WI38 (cell line): ENCODE measurements at regions not wholly inside any gene's neighbourhood (a gene's known extent, or its start where the extent isn't known, plus 50 kb on each side); places are given as distances from the start of the nearest gene placed in this dataset.

Experiments
- H3K4me3 ChIP-seq: 2 replicates; pipeline ENCODE4 v1.5.1; 2011; ENCODE audit warnings: low read depth, mild to moderate bottlenecking, control low read depth, low read length
- TF ChIP-seq, protein P1 (sequence below): IDR thresholded peaks from 2 replicates; pipeline ENCODE4 v1.5.1; 2012; ENCODE audit warnings: low read depth, mild to moderate bottlenecking, control low read depth, low read length

DNA sequence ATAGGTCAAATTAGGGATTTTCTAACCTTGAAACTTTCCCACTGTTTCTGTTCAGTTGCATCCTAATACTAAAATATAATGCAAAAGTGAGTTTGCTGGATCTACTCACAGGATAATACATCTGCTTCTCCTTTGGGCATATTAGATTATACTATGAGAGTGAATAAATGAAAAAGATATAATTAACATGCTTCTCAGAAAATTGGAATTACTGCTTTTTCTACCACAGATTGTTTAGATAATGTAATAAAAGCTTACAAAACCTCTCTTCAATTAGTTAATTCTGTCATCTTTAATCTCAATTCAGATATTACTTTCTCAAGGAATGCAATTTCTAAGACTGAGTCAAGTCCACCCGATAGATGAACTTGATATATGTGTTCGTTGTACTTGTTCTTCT lies 1077.2 kb upstream of the CDH2 start:
- H3K4me3 ChIP-seq = no peak overlapping the region
- TF ChIP-seq, protein P1, sequence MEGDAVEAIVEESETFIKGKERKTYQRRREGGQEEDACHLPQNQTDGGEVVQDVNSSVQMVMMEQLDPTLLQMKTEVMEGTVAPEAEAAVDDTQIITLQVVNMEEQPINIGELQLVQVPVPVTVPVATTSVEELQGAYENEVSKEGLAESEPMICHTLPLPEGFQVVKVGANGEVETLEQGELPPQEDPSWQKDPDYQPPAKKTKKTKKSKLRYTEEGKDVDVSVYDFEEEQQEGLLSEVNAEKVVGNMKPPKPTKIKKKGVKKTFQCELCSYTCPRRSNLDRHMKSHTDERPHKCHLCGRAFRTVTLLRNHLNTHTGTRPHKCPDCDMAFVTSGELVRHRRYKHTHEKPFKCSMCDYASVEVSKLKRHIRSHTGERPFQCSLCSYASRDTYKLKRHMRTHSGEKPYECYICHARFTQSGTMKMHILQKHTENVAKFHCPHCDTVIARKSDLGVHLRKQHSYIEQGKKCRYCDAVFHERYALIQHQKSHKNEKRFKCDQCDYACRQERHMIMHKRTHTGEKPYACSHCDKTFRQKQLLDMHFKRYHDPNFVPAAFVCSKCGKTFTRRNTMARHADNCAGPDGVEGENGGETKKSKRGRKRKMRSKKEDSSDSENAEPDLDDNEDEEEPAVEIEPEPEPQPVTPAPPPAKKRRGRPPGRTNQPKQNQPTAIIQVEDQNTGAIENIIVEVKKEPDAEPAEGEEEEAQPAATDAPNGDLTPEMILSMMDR = no peak

- no peak overlapping the region for H3K4me3 ChIP-seq
- TF ChIP-seq, protein P1 = no peak
These were observed 1074.8 kb upstream of the CDH2 start for GRCh38 chr18:29251681-29252080.

GRCh38 chr18:29250843-29251242 lies 1073.9 kb upstream of the CDH2 start:
- TF ChIP-seq, protein P1 = no peak

DNA sequence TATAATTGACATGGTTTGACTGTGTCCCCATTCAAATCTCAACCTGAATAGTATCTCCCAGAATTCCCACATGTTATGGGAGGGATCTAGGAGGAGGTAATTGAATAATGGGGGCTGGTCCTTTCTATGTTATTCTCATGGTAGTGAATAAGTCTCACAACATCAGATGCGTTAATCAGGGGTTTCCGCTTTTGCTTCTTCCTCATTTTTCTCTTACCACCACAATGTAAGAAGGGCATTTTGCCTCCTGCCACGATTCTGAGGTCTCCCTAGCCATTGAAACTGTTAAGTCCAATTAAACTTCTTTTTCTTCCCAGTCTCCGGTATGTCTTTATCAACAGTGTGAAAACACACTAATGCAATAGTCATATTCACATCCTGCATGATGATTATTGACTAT lies 1073.3 kb upstream of the CDH2 start:
- no peak overlapping the region for H3K4me3 ChIP-seq
- TF ChIP-seq, protein P1 = no peak

More at GRCh38 chr18:29250843-29251242, 1073.9 kb upstream of the CDH2 start:
- H3K4me3 ChIP-seq = no peak overlapping the region

DNA sequence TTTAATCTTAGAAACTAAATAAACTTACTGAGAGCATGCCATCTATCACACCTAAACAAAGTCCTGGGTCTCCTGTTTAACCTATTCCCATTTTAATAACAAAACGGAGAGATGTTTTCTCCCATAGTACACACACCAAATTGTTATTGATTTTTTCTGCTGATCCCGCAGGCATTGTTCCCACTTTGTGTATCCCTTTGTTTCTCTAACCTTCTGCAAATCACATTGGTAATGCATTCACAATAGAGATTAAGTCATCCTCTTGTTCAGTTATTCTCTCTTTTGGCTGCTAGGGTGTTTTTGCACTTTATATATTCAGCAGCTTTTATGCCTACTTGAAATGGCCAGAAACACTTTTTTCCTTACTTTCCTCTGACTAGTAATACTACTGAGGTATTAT lies 1071.9 kb upstream of the CDH2 start:
- TF ChIP-seq, protein P1 = no peak
- H3K4me3 ChIP-seq = no peak overlapping the region

GRCh38 chr18:29241199-29241598 lies 1064.3 kb upstream of the CDH2 start:
- H3K4me3 ChIP-seq = no peak overlapping the region
- TF ChIP-seq, protein P1 = no peak

DNA sequence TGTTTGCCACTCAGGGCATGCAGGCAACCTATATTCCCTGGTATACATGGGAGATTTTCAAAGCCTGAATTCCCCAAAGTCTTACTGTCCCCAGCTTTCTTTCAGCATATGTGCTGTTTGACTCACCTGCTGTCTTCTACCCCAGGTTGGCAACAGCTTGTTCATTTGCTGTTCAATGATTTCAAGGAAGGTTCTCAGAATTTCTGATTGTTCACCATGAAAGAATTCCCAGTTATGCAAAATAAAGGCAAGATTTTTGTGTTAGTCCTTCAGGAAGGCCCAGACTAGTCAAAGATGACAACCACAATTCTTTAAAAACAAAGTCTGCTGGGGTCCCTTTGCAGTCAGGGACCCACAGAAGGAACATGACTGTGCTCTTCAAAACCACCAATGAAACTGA lies 1057.8 kb upstream of the CDH2 start:
- H3K4me3 ChIP-seq = no peak overlapping the region
- TF ChIP-seq, protein P1 = no peak
